Stimulated activated CD8-positive, alpha-beta memory T cell treated with anti-CD3 and anti-CD28 coated beads, Interleukin-2, amount 100 ng/mL, for 48 hours (primary cell): ENCODE measurements at regions not wholly inside any gene's neighbourhood (a gene's known extent, or its start where the extent isn't known, plus 50 kb on each side); places are given as distances from the start of the nearest gene placed in this dataset.
A peak's percentile ranks its signal among the peaks of the same experiment; 100 is the strongest.

ENCODE experiments used
- DNase-seq, 2 donors: peaks; one replicate each; pipeline ENCODE4 v3.0.0-alpha.2; 2020; ENCODE audit warnings: low read depth in 2 of 2

GRCh38 chr12:3991798-3992580 lies 118.8 kb upstream of the PARP11 start:
- no peak for DNase-seq

GRCh38 chr12:3990501-3991280 lies 117.5 kb upstream of the PARP11 start:
- no peak for DNase-seq

GRCh38 chr12:3989218-3989550 lies 116.0 kb upstream of the PARP11 start:
- no peak for DNase-seq

GRCh38 chr12:3988519-3989217 lies 115.5 kb upstream of the PARP11 start:
- peak in 1 of 2 donors; percentile 18 for DNase-seq

GRCh38 chr12:3987571-3987970 lies 114.4 kb upstream of the PARP11 start:
- no peak for DNase-seq

- DNase-seq = no peak
Measured at GRCh38 chr12:3980504-3981272, 107.5 kb upstream of the PARP11 start.

GRCh38 chr12:3977621-3978020 lies 104.4 kb upstream of the PARP11 start:
- no peak for DNase-seq

GRCh38 chr12:3976351-3976938 lies 103.2 kb upstream of the PARP11 start:
- no peak for DNase-seq

GRCh38 chr12:3975652-3976051 lies 102.5 kb upstream of the PARP11 start:
- no peak for DNase-seq

GRCh38 chr12:3974883-3975282 lies 101.7 kb upstream of the PARP11 start:
- no peak for DNase-seq

- DNase-seq = no peak
Measured at GRCh38 chr12:3973973-3974644, 100.9 kb upstream of the PARP11 start.

GRCh38 chr12:3973269-3973884 lies 100.2 kb upstream of the PARP11 start:
- no peak for DNase-seq

GRCh38 chr12:3972576-3972975 lies 99.4 kb upstream of the PARP11 start:
- DNase-seq = no peak

- no peak for DNase-seq
Measured at GRCh38 chr12:3968523-3968922, 95.3 kb upstream of the PARP11 start.

GRCh38 chr12:3967556-3968160 lies 94.5 kb upstream of the PARP11 start:
- DNase-seq = no peak

- DNase-seq = no peak
Measured at GRCh38 chr12:3966376-3966775, 93.2 kb upstream of the PARP11 start.

GRCh38 chr12:3965046-3965445 lies 91.8 kb upstream of the PARP11 start:
- no peak for DNase-seq

GRCh38 chr12:3964439-3964838 lies 91.2 kb upstream of the PARP11 start:
- DNase-seq = no peak

GRCh38 chr12:3962631-3963483 lies 89.7 kb upstream of the PARP11 start:
- peak; percentile 23 to 47 for DNase-seq
